Naive thymus-derived CD4-positive, alpha-beta T cell (primary cell): ENCODE measurements at regions not wholly inside any gene's neighbourhood (a gene's known extent, or its start where the extent isn't known, plus 50 kb on each side); places are given as distances from the start of the nearest gene placed in this dataset.

ENCODE experiments used
- ATAC-seq: fragments of 150-1000 bp; cut with Tn5 transposase; 2 replicates; pipeline ENCODE4 v1.10.0; 2021; ENCODE audit warnings: mild to moderate bottlenecking, moderate library complexity
- CTCF ChIA-PET: fragments of 350-600 bp; sonication (Branson Sonifier 250); formaldehyde crosslinking; loops from one replicate; lab custom pipeline; 2021; ENCODE audit warnings: antibody characterized with exemption; lab: Charles Lee
- POLR2A ChIA-PET: fragments of 350-600 bp; sonication (Branson Sonifier 250); formaldehyde crosslinking; loops from one replicate; lab custom pipeline; 2021; ENCODE audit warnings: antibody characterized with exemption, inconsistent platforms; lab: Charles Lee
- DNase-seq, 9 donors: peaks; one replicate each; pipeline versions ENCODE4 v3.0.0 to v3.0.0-alpha.2; 2020 to 2022; ENCODE audit warnings: mixed read lengths in 1 of 9
- H3K27ac ChIP-seq: one replicate; pipeline ENCODE4 v1.7.0; 2013; ENCODE audit warnings: mild to moderate bottlenecking, low read depth, low read length, moderate library complexity
- H3K27me3 ChIP-seq, 2 donors: one replicate each; pipeline ENCODE4 v1.7.0; 2013; ENCODE audit warnings: low read length in 2 of 2, mild to moderate bottlenecking in 2 of 2, moderate library complexity in 2 of 2; ENCODE audit not compliant: control insufficient read depth in 2 of 2, insufficient read depth in 2 of 2
- H3K36me3 ChIP-seq, 3 experiments: 1 replicate in 2 of 3; 2 replicates in 1 of 3; pipeline ENCODE4 v1.7.0; 2013; ENCODE audit warnings: low read length in 3 of 3, mild to moderate bottlenecking in 3 of 3, moderate library complexity in 1 of 3; ENCODE audit not compliant: insufficient read depth in 3 of 3, control insufficient read depth in 2 of 3
- H3K4me1 ChIP-seq, 2 donors: one replicate each; pipeline ENCODE4 v1.7.0; 2013; ENCODE audit warnings: low read length in 2 of 2, mild to moderate bottlenecking in 2 of 2, moderate library complexity in 1 of 2; ENCODE audit not compliant: control insufficient read depth in 2 of 2, insufficient read depth in 2 of 2
- H3K4me3 ChIP-seq: 2 replicates; pipeline ENCODE4 v1.7.0; 2013; ENCODE audit warnings: mild to moderate bottlenecking, low read length
- H3K9me3 ChIP-seq, 3 experiments: 1 replicate in 2 of 3; 2 replicates in 1 of 3; pipeline ENCODE4 v1.7.0; 2013; ENCODE audit warnings: low read length in 3 of 3; ENCODE audit not compliant: control insufficient read depth in 2 of 3
- H3K27ac Mint-ChIP-seq, 9 donors: one replicate each; pipeline ENCODE4 v1.8.0; 2020 to 2022; ENCODE audit warnings: mixed read lengths in 9 of 9, mild to moderate bottlenecking in 8 of 9, moderate library complexity in 5 of 9, inconsistent platforms in 2 of 9
- H3K27me3 Mint-ChIP-seq, 5 donors: one replicate each; pipeline ENCODE4 v1.8.0; 2021 to 2022; ENCODE audit warnings: mixed read lengths in 5 of 5, mild to moderate bottlenecking in 1 of 5
- H3K36me3 Mint-ChIP-seq, 5 donors: one replicate each; pipeline ENCODE4 v1.8.0; 2020 to 2022; ENCODE audit warnings: mixed read lengths in 5 of 5, mild to moderate bottlenecking in 3 of 5, inconsistent platforms in 1 of 5
- H3K4me1 Mint-ChIP-seq, 7 donors: one replicate each; pipeline ENCODE4 v1.8.0; 2020 to 2022; ENCODE audit warnings: mixed read lengths in 7 of 7, mild to moderate bottlenecking in 3 of 7, inconsistent platforms in 1 of 7
- H3K4me3 Mint-ChIP-seq, 10 donors: one replicate each; pipeline ENCODE4 v1.8.0; 2020 to 2022; ENCODE audit warnings: mild to moderate bottlenecking in 10 of 10, mixed read lengths in 10 of 10, moderate library complexity in 6 of 10, inconsistent platforms in 2 of 10
- H3K9me3 Mint-ChIP-seq, 11 donors: one replicate each; pipeline ENCODE4 v1.8.0; 2020 to 2022; ENCODE audit warnings: mixed read lengths in 11 of 11, mild to moderate bottlenecking in 4 of 11, inconsistent platforms in 1 of 11, moderate library complexity in 1 of 11
- intact Hi-C, 2 donors: fragments of 100-400 bp; cut with micrococcal nuclease; formaldehyde crosslinking; loops; one replicate each; pipeline ENCODE4 v1.15.1; 2023

- peaks cover 0 to 7% (median 4%) of the 10 kb centered on the region in 7 donors for H3K4me1 Mint-ChIP-seq
- CTCF ChIA-PET = no interaction called here
Observed at GRCh38 chr3:31010491-31010890, 116.0 kb upstream of the GADL1 start.

DNA sequence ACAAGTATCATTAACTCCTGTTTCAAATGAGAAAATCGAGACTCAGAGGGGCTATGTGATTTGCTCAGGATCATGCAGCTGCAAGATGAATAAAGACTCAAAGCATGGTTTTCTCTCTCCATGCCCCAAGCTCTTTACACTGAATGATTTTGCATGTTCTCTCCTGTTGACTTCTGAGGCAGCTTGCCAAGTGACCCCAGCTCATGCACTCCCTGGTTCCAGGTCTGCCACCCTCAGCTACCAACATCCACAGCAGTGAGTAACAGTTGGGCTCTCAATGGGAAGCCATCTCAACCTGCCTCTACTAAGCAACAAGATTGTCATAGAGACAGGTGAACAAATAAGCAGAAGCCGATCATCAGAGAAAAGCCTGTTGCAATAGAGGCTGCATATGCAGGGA is 116.9 kb upstream of the GADL1 start:
- no peaks in the 10 kb centered on the region for H3K4me1 ChIP-seq
- H3K36me3 ChIP-seq = no peaks in the 10 kb centered on the region
- H3K4me1 Mint-ChIP-seq = peaks cover 0 to 7% (median 4%) of the 10 kb centered on the region in 7 donors
- H3K27me3 Mint-ChIP-seq = no peaks in the 10 kb centered on the region
- peaks cover 0 to 11% (median 0%) of the 10 kb centered on the region in 11 donors for H3K9me3 Mint-ChIP-seq
- no peak overlapping the region for H3K4me3 Mint-ChIP-seq
- POLR2A ChIA-PET = interaction anchor here (0.6 kb wide), 1 partner anchor 10 kb away, joined by 3 read pairs; no protein-coding TSS in a partner anchor
- no peak overlapping the region for H3K27ac Mint-ChIP-seq
- peaks cover 0 to 7% (median 0%) of the 10 kb centered on the region in 5 donors for H3K36me3 Mint-ChIP-seq
- CTCF ChIA-PET = no interaction called here
- H3K27ac ChIP-seq = no peak overlapping the region
- no peak overlapping the region for H3K4me3 ChIP-seq
- no peaks in the 10 kb centered on the region for H3K27me3 ChIP-seq
- ATAC-seq (no peak), DNase-seq (no peak)
- intact Hi-C loops = no loop called here
- H3K9me3 ChIP-seq = no peaks in the 10 kb centered on the region

More at GRCh38 chr3:31010491-31010890, 116.0 kb upstream of the GADL1 start:
- intact Hi-C loops = no loop called here
- H3K27me3 ChIP-seq = no peaks in the 10 kb centered on the region
- ATAC-seq (no peak), DNase-seq (no peak)
- no peak overlapping the region for H3K4me3 ChIP-seq
- Mint-ChIP-seq H3K27me3 (no peaks in the 10 kb centered on the region), H3K36me3 (peaks cover 0 to 7% (median 0%) of the 10 kb centered on the region in 5 donors), H3K4me3 (no peak overlapping the region), H3K9me3 (peaks cover 0 to 11% (median 0%) of the 10 kb centered on the region in 11 donors), H3K27ac (no peak overlapping the region)
- no peaks in the 10 kb centered on the region for H3K4me1 ChIP-seq
- no peaks in the 10 kb centered on the region for H3K9me3 ChIP-seq
- POLR2A ChIA-PET = interaction anchor here (0.6 kb wide), 1 partner anchor 9 kb away, joined by 3 read pairs; no protein-coding TSS in a partner anchor
- no peaks in the 10 kb centered on the region for H3K36me3 ChIP-seq
- H3K27ac ChIP-seq = no peak overlapping the region

DNA sequence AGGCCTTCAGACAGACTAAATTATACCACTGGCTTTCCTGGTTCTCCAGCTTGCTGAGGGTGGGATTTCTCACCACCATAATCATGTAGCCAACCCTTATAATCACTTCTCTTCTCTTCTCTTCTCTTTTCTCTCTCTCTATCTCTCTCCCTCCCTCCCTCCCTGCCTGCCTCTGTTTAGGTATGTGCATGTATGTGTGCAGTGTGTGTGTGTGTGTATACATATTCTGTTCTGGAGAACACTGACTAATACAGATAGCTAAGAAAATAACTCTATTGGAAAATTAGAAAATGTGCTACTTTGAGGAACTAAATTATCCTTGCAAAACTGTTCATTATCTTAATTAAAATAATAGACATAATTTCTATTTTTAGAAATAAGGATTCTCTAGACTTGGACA is 118.6 kb upstream of the GADL1 start:
- ChIA-PET POLR2A (no interaction called here), CTCF (no interaction called here)
- Mint-ChIP-seq H3K9me3 (peaks cover 0 to 8% (median 0%) of the 10 kb centered on the region in 11 donors), H3K4me1 (peaks cover 0 to 7% (median 4%) of the 10 kb centered on the region in 7 donors), H3K4me3 (no peak overlapping the region), H3K27me3 (no peaks in the 10 kb centered on the region), H3K27ac (no peak overlapping the region), H3K36me3 (peaks cover 0 to 7% (median 0%) of the 10 kb centered on the region in 5 donors)
- intact Hi-C loops = no loop called here
- no peaks in the 10 kb centered on the region for H3K4me1 ChIP-seq
- H3K4me3 ChIP-seq = no peak overlapping the region
- H3K27ac ChIP-seq = no peak overlapping the region
- no peaks in the 10 kb centered on the region for H3K36me3 ChIP-seq
- no peaks in the 10 kb centered on the region for H3K9me3 ChIP-seq
- DNase-seq (no peak), ATAC-seq (no peak)
- no peaks in the 10 kb centered on the region for H3K27me3 ChIP-seq

- intact Hi-C loops = no loop called here
- Mint-ChIP-seq H3K27me3 (no peaks in the 10 kb centered on the region), H3K36me3 (peaks cover 0 to 4% (median 0%) of the 10 kb centered on the region in 5 donors), H3K27ac (no peak overlapping the region), H3K4me1 (peaks cover 0 to 7% (median 3%) of the 10 kb centered on the region in 7 donors), H3K9me3 (peaks cover 0 to 4% (median 0%) of the 10 kb centered on the region in 11 donors), H3K4me3 (no peak overlapping the region)
- Histone ChIP-seq H3K4me1 (no peaks in the 10 kb centered on the region), H3K4me3 (no peak overlapping the region), H3K36me3 (no peaks in the 10 kb centered on the region), H3K27ac (no peak overlapping the region), H3K27me3 (no peaks in the 10 kb centered on the region), H3K9me3 (no peaks in the 10 kb centered on the region)
- CTCF ChIA-PET = no interaction called here
- DNase-seq = no peak
- no peak for ATAC-seq
- POLR2A ChIA-PET = no interaction called here
Observed at GRCh38 chr3:31013843-31014242, 119.4 kb upstream of the GADL1 start.

GRCh38 chr3:31014317-31015040 is 120.0 kb upstream of the GADL1 start:
- Histone ChIP-seq H3K36me3 (no peaks in the 10 kb centered on the region), H3K9me3 (no peaks in the 10 kb centered on the region), H3K27me3 (no peaks in the 10 kb centered on the region), H3K4me1 (no peaks in the 10 kb centered on the region), H3K27ac (no peak overlapping the region), H3K4me3 (no peak overlapping the region)
- DNase-seq (no peak), ATAC-seq (no peak)
- intact Hi-C loops = no loop called here
- no peak overlapping the region for H3K4me3 Mint-ChIP-seq
- peaks cover 0 to 2% (median 0%) of the 10 kb centered on the region in 5 donors for H3K36me3 Mint-ChIP-seq
- peaks cover 0 to under 1% (median 0%) of the 10 kb centered on the region in 5 donors for H3K27me3 Mint-ChIP-seq
- peaks cover 0 to 2% (median 0%) of the 10 kb centered on the region in 11 donors for H3K9me3 Mint-ChIP-seq
- H3K4me1 Mint-ChIP-seq = peaks cover 0 to 7% (median 0%) of the 10 kb centered on the region in 7 donors
- ChIA-PET CTCF (no interaction called here), POLR2A (no interaction called here)
- no peak overlapping the region for H3K27ac Mint-ChIP-seq

DNA sequence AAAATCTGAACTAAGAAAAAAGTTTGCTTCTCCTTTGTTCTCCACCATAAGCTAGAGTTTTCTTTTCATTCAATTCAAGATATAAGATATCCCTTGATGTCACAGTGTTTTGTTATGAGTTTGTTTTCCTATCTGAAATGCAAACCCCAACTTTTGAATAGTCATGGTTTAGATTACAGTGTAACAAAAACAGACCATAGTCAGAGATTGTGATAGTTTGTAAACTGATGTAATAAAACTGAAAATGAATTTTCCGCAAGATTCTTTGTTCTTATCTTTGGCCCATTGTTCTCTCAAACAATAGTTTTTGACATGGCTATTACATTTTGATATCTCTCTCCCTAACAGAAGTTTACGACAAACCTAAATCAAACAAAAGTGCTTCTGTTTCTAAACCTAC is 121.7 kb upstream of the GADL1 start:
- ATAC-seq (no peak), DNase-seq (no peak)
- peaks cover 0 to 2% (median 0%) of the 10 kb centered on the region in 5 donors for H3K36me3 Mint-ChIP-seq
- no peaks in the 10 kb centered on the region for H3K4me1 ChIP-seq
- H3K27me3 ChIP-seq = no peaks in the 10 kb centered on the region
- peaks cover 0 to 2% (median 0%) of the 10 kb centered on the region in 11 donors for H3K9me3 Mint-ChIP-seq
- no peak overlapping the region for H3K27ac Mint-ChIP-seq
- POLR2A ChIA-PET = no interaction called here
- H3K27ac ChIP-seq = no peak overlapping the region
- intact Hi-C loops = no loop called here
- CTCF ChIA-PET = no interaction called here
- no peak overlapping the region for H3K4me3 Mint-ChIP-seq
- H3K9me3 ChIP-seq = no peaks in the 10 kb centered on the region
- peaks cover 0 to 2% (median 0%) of the 10 kb centered on the region in 5 donors for H3K27me3 Mint-ChIP-seq
- no peaks in the 10 kb centered on the region for H3K36me3 ChIP-seq
- H3K4me3 ChIP-seq = no peak overlapping the region
- H3K4me1 Mint-ChIP-seq = peaks cover 0 to 7% (median 0%) of the 10 kb centered on the region in 7 donors

- intact Hi-C loops = no loop called here
- H3K27ac ChIP-seq = no peak overlapping the region
- H3K4me3 ChIP-seq = no peak overlapping the region
- no peak for DNase-seq
- peaks cover 0 to 12% (median 2%) of the 10 kb centered on the region in 11 donors for H3K9me3 Mint-ChIP-seq
- no peaks in the 10 kb centered on the region for H3K27me3 ChIP-seq
- H3K4me1 ChIP-seq = no peaks in the 10 kb centered on the region
- H3K36me3 Mint-ChIP-seq = peaks cover 0 to 4% (median 0%) of the 10 kb centered on the region in 5 donors
- CTCF ChIA-PET = no interaction called here
- POLR2A ChIA-PET = no interaction called here
- no peaks in the 10 kb centered on the region for H3K4me1 Mint-ChIP-seq
- peaks cover 0 to 2% (median 0%) of the 10 kb centered on the region in 5 donors for H3K27me3 Mint-ChIP-seq
- no peaks in the 10 kb centered on the region for H3K36me3 ChIP-seq
- H3K27ac Mint-ChIP-seq = no peak overlapping the region
- ATAC-seq = no peak
- H3K4me3 Mint-ChIP-seq = no peak overlapping the region
- H3K9me3 ChIP-seq = no peaks in the 10 kb centered on the region
Observed at GRCh38 chr3:31022716-31023115, 128.3 kb upstream of the GADL1 start.
